ENCODE measurements at regions not wholly inside any gene's neighbourhood (a gene's known extent, or its start where the extent isn't known, plus 50 kb on each side); places are given as distances from the start of the nearest gene placed in this dataset.

- TF ChIP-seq, protein P1, sequence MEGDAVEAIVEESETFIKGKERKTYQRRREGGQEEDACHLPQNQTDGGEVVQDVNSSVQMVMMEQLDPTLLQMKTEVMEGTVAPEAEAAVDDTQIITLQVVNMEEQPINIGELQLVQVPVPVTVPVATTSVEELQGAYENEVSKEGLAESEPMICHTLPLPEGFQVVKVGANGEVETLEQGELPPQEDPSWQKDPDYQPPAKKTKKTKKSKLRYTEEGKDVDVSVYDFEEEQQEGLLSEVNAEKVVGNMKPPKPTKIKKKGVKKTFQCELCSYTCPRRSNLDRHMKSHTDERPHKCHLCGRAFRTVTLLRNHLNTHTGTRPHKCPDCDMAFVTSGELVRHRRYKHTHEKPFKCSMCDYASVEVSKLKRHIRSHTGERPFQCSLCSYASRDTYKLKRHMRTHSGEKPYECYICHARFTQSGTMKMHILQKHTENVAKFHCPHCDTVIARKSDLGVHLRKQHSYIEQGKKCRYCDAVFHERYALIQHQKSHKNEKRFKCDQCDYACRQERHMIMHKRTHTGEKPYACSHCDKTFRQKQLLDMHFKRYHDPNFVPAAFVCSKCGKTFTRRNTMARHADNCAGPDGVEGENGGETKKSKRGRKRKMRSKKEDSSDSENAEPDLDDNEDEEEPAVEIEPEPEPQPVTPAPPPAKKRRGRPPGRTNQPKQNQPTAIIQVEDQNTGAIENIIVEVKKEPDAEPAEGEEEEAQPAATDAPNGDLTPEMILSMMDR (IDR thresholded peaks at IDR 0.05; ENCODE audit: low read depth, low read length) = no peak
- no peak for DNase-seq (ENCODE audit: extremely low read depth, low read depth)
These were observed 473.5 kb upstream of the MYT1L start for GRCh38 chr2:2804528-2804927.

- TF ChIP-seq, protein P1 (IDR thresholded peaks at IDR 0.05; ENCODE audit: low read depth, low read length) = no peak
- no peak for DNase-seq (ENCODE audit: extremely low read depth, low read depth)
These were observed 470.4 kb upstream of the MYT1L start for GRCh38 chr2:2801458-2801857.

- no peak for DNase-seq (ENCODE audit: extremely low read depth, low read depth)
- TF ChIP-seq, protein P1 (IDR thresholded peaks at IDR 0.05; ENCODE audit: low read depth, low read length) = no peak
These were observed 469.6 kb upstream of the MYT1L start for GRCh38 chr2:2800697-2801096.

GRCh38 chr2:2800001-2800400 is 468.9 kb upstream of the MYT1L start:
- no peak for DNase-seq (ENCODE audit: extremely low read depth, low read depth)
- TF ChIP-seq, protein P1 (IDR thresholded peaks at IDR 0.05; ENCODE audit: low read depth, low read length) = no peak

DNA sequence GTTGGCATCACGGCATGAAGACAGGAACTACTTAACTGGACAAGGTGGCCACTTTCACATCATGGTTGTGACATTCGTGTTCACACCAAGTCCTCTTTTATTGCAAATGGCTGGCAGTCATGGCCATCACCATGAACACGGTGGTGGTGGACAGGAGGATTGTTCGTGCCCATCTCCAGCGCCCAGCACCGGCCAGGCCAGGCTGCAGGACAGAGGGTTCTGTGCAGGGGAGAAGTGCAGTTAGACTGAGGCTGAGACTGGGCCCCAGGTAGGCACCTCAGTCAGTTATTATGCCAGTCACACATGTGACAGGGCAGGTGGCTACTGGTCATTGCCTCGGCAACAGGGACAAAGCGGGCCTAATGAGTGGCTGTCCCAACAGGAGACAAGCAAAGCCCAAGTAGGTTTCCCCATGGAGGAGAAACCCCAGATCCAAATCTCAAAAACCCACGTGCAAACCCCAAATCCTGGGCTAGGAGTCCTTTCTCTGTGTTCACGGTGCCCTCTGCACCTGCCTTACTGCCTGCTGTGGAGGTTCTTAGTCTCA is 468.1 kb upstream of the MYT1L start:
- TF ChIP-seq, protein P1 (IDR thresholded peaks at IDR 0.05; ENCODE audit: low read depth, low read length) = no peak
- no peak for DNase-seq (ENCODE audit: extremely low read depth, low read depth)

DNA sequence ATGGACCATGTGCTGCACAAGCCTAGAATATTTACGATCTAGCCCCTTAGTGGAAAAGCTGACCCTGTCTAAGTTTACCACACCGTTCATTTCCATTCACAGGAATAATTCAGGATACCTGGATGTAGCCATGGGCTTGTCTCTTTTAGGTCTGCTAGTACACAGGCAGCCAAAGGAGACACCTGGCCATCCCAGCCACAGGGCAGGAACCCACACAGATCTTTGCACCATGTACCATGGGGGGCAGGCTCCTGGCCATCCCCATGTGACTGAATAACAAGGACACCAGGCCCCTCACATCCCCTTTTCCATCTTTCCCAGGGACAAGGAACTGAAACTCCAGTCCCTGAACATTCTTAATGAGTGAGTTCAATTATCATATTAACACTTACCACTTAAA is 467.3 kb upstream of the MYT1L start:
- TF ChIP-seq, protein P1 (IDR thresholded peaks at IDR 0.05; ENCODE audit: low read depth, low read length) = no peak
- DNase-seq (ENCODE audit: extremely low read depth, low read depth) = no peak

DNA sequence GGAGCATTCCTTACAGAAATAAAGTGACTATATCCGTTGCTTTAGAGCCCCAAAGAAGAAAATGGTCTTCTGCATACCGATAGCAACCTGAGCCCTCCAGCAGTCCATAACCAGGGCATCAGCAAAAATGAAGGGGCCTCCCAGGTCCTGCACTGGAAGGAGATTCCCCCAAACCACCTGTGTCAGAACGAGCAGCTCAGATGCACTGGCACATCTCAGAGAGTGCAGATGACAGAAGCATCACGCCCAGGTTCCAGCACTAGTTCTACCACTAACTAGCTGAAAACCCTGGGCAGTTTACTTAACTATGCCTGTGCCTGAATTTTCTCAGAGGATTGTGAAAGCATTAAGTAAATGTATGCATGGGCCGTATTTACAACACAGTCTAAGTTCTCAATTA is 466.7 kb upstream of the MYT1L start:
- TF ChIP-seq, protein P1 (IDR thresholded peaks at IDR 0.05; ENCODE audit: low read depth, low read length) = no peak
- no peak for DNase-seq (ENCODE audit: extremely low read depth, low read depth)

Data from AG09319 (cell line).